ENCODE measurements at regions not wholly inside any gene's neighbourhood (a gene's known extent, or its start where the extent isn't known, plus 50 kb on each side); places are given as distances from the start of the nearest gene placed in this dataset.
A peak's percentile ranks its signal among the peaks of the same experiment; 100 is the strongest.
"Not testable (repeated sequence)": the region's sequence is repeated elsewhere in the genome, so short reads cannot be mapped to it uniquely, and the experiment has no call there.

GRCh38 chr3:106144030-106144429, 275.2 kb upstream of the CBLB start:
- Histone ChIP-seq H3K9me3 (peaks cover 0 to 3% (median 0%) of the 10 kb centered on the region in 4 donors), H3K4me1 (no peaks in the 10 kb centered on the region), H3K36me3 (no peaks in the 10 kb centered on the region), H3K4me3 (no peak overlapping the region), H3K27ac (no peak overlapping the region), H3K27me3 (no peaks in the 10 kb centered on the region)
- WGBS, 2 donors: 72 to 86% methylated on average over 2 of the region's 2 CpGs
- TF ChIP-seq POLR2AphosphoS5 (IDR thresholded peaks at IDR 0.05) (no peak), EP300 (IDR thresholded peaks at IDR 0.05) (no peak), POLR2A (IDR thresholded peaks at IDR 0.05) (no peak)
- TF ChIP-seq, protein P1, sequence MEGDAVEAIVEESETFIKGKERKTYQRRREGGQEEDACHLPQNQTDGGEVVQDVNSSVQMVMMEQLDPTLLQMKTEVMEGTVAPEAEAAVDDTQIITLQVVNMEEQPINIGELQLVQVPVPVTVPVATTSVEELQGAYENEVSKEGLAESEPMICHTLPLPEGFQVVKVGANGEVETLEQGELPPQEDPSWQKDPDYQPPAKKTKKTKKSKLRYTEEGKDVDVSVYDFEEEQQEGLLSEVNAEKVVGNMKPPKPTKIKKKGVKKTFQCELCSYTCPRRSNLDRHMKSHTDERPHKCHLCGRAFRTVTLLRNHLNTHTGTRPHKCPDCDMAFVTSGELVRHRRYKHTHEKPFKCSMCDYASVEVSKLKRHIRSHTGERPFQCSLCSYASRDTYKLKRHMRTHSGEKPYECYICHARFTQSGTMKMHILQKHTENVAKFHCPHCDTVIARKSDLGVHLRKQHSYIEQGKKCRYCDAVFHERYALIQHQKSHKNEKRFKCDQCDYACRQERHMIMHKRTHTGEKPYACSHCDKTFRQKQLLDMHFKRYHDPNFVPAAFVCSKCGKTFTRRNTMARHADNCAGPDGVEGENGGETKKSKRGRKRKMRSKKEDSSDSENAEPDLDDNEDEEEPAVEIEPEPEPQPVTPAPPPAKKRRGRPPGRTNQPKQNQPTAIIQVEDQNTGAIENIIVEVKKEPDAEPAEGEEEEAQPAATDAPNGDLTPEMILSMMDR (IDR thresholded peaks at IDR 0.05): no peak
- ATAC-seq (ENCODE audit: low FRiP score in 2 of 2): no peak
- DNase-seq: no peak

DNA sequence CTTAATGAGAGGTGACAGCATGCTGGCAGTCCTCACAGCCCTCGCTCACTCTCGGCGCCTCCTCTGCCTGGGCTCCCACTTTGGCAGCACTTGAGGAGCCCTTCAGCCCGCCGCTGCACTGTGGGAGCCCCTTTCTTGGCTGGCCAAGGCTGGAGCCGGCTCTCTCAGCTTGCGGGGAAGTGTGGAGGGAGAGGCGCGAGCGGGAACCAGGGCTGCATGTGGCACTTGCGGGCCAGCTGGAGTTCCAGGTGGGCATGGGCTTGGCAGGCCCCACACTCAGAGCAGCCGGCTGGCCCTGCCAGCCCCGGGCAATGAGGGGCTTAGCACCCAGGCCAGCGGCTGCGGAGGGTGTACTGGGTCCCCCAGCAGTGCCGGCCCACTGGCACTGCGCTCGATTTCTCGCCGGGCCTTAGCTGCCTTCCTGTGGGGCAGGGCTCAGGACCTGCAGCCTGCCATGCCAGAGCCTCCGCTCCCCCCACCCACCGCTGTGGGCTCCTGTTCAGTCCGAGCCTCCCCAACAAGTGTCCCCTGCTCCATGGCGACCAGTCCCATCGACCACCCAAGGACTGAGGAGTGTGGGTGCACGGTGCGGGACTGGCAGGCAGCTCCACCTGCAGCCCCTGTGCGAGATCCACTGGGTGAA, 279.7 kb upstream of the CBLB start:
- not testable (repeated sequence) for H3K27ac ChIP-seq; H3K4me1 ChIP-seq; H3K36me3 ChIP-seq; H3K27me3 ChIP-seq; H3K9me3 ChIP-seq; H3K4me3 ChIP-seq; ATAC-seq (ENCODE audit: low FRiP score in 2 of 2)
- 94 to 97% methylated on average over 13 to 20 of the region's 28 CpGs for WGBS, 2 donors
- DNase-seq: peak in 1 of 2 donors; percentile 66

DNA sequence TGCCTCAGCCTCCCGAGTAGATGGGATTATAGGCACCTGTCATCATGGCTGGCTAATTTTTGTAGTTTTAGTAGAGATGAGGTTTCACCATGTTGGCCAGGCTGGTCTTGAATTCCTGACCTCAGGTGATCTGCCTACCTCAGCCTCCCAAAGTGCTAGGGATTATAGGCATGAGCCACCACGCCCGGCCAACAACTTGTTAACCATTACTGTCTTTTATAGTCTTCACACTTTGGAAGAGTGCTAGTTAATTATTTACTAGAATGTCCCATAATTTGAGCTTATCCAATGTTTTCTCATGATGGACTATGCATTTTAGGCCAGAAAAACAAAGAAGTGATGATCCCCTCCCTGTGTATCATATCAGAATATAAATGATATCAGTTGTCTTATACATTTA, 288.6 kb upstream of the CBLB start:
- 95 to 99% methylated on average over 3 of the region's 3 CpGs for WGBS, 2 donors
- no peak for ATAC-seq (ENCODE audit: low FRiP score in 2 of 2)
- TF ChIP-seq POLR2A (IDR thresholded peaks at IDR 0.05) (no peak), POLR2AphosphoS5 (IDR thresholded peaks at IDR 0.05) (no peak), EP300 (IDR thresholded peaks at IDR 0.05) (no peak)
- Histone ChIP-seq H3K9me3 (no peaks in the 10 kb centered on the region), H3K4me1 (no peaks in the 10 kb centered on the region), H3K36me3 (no peaks in the 10 kb centered on the region), H3K27ac (no peak overlapping the region), H3K4me3 (no peak overlapping the region), H3K27me3 (no peaks in the 10 kb centered on the region)
- DNase-seq: no peak

- ATAC-seq (ENCODE audit: low FRiP score in 2 of 2) (no peak), DNase-seq (no peak)
- H3K27ac ChIP-seq: no peak overlapping the region
- WGBS, 2 donors: 88 to 97% methylated on average over 1 of the region's 1 CpG
- H3K36me3 ChIP-seq: no peaks in the 10 kb centered on the region
- H3K27me3 ChIP-seq: no peaks in the 10 kb centered on the region
- H3K9me3 ChIP-seq: no peaks in the 10 kb centered on the region
- no peak for TF ChIP-seq EP300 (IDR thresholded peaks at IDR 0.05)
- no peak for TF ChIP-seq POLR2A (IDR thresholded peaks at IDR 0.05)
- TF ChIP-seq POLR2AphosphoS5 (IDR thresholded peaks at IDR 0.05): no peak
- TF ChIP-seq, protein P1 (IDR thresholded peaks at IDR 0.05): no peak
- no peak overlapping the region for H3K4me3 ChIP-seq
- no peaks in the 10 kb centered on the region for H3K4me1 ChIP-seq
Measured at GRCh38 chr3:106160396-106160795, 291.6 kb upstream of the CBLB start.

DNA sequence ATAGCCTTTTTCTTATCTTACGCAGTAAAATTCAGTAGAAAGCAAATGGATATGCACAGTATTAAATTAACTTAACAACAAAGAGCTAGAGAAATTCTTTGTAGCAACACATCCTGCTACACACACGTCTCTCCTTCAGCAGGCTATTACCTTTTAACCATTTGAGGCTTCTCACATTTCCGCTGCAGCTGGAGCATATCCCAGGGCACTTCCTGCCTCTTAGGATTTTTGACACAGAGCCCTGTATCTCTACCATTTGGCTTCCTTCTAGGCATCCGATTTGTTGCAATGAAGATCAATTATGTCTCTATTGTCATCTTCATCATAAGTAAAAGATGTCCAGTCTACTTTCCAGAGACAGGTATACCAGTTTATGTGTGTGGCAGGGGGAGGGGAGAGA, 292.4 kb upstream of the CBLB start:
- Histone ChIP-seq H3K9me3 (no peaks in the 10 kb centered on the region), H3K4me1 (no peaks in the 10 kb centered on the region), H3K36me3 (no peaks in the 10 kb centered on the region), H3K4me3 (no peak overlapping the region), H3K27me3 (no peaks in the 10 kb centered on the region), H3K27ac (no peak overlapping the region)
- TF ChIP-seq EP300 (IDR thresholded peaks at IDR 0.05) (no peak), POLR2A (IDR thresholded peaks at IDR 0.05) (no peak), POLR2AphosphoS5 (IDR thresholded peaks at IDR 0.05) (no peak)
- TF ChIP-seq, protein P1 (IDR thresholded peaks at IDR 0.05): no peak
- ATAC-seq (ENCODE audit: low FRiP score in 2 of 2) (no peak), DNase-seq (no peak)
- 61 to 64% methylated on average over 4 of the region's 4 CpGs for WGBS, 2 donors

- ATAC-seq (ENCODE audit: low FRiP score in 2 of 2) (no peak), DNase-seq (no peak)
- Histone ChIP-seq H3K9me3 (no peaks in the 10 kb centered on the region), H3K36me3 (no peaks in the 10 kb centered on the region), H3K27ac (no peak overlapping the region), H3K27me3 (no peaks in the 10 kb centered on the region), H3K4me1 (no peaks in the 10 kb centered on the region), H3K4me3 (no peak overlapping the region)
- no peak for TF ChIP-seq POLR2A (IDR thresholded peaks at IDR 0.05)
- no peak for TF ChIP-seq EP300 (IDR thresholded peaks at IDR 0.05)
- TF ChIP-seq, protein P1 (IDR thresholded peaks at IDR 0.05): no peak
- TF ChIP-seq POLR2AphosphoS5 (IDR thresholded peaks at IDR 0.05): no peak
- WGBS, 2 donors: 93 to 97% methylated on average over 8 of the region's 8 CpGs
Measured at GRCh38 chr3:106167728-106168127, 298.9 kb upstream of the CBLB start.

Measured in upper lobe of left lung (tissue), 6 donors.